Uterus (tissue), 2 donors: ENCODE measurements at regions not wholly inside any gene's neighbourhood (a gene's known extent, or its start where the extent isn't known, plus 50 kb on each side); places are given as distances from the start of the nearest gene placed in this dataset.

ENCODE experiments used
- CTCF ChIP-seq, 4 experiments: fragments of 200-600 bp in 2 of 4; fragments of 450-650 bp in 2 of 4; sonication (generic) in 2 of 4; IDR thresholded peaks; one replicate each; pipeline ENCODE4 v1.5.1; 2016 to 2019; ENCODE audit warnings: antibody characterized with exemption in 4 of 4, mild to moderate bottlenecking in 2 of 4, moderate library complexity in 1 of 4
- POLR2A ChIP-seq, 2 donors: fragments of 450-650 bp; IDR thresholded peaks; one replicate each; pipeline ENCODE4 v1.6.1; 2016; ENCODE audit warnings: antibody characterized with exemption in 2 of 2, mild to moderate bottlenecking in 1 of 2, moderate library complexity in 1 of 2

GRCh38 chr6:63447134-63447533 lies 125.1 kb upstream of the LOC128125822 start:
- no peak for TF ChIP-seq CTCF (IDR thresholded peaks at IDR 0.05)
- TF ChIP-seq POLR2A (IDR thresholded peaks at IDR 0.05) = no peak
